Fibroblast of villous mesenchyme (primary cell): ENCODE measurements at regions not wholly inside any gene's neighbourhood (a gene's known extent, or its start where the extent isn't known, plus 50 kb on each side); places are given as distances from the start of the nearest gene placed in this dataset.

ENCODE experiments used
- DNase-seq: peaks from one replicate; pipeline ENCODE4 v3.0.0-alpha.2; 2010; ENCODE audit warnings: low read depth
- H3K4me3 ChIP-seq: 2 replicates; pipeline ENCODE4 v1.5.1; 2011; ENCODE audit warnings: low read depth, mild to moderate bottlenecking, low read length
- TF ChIP-seq, protein P1 (sequence below): IDR thresholded peaks from 2 replicates; pipeline ENCODE4 v1.5.1; 2012; ENCODE audit warnings: low read depth, mild to moderate bottlenecking, low read length; ENCODE audit not compliant: insufficient read depth

- no peak overlapping the region for H3K4me3 ChIP-seq
- DNase-seq = no peak
- TF ChIP-seq, protein P1, sequence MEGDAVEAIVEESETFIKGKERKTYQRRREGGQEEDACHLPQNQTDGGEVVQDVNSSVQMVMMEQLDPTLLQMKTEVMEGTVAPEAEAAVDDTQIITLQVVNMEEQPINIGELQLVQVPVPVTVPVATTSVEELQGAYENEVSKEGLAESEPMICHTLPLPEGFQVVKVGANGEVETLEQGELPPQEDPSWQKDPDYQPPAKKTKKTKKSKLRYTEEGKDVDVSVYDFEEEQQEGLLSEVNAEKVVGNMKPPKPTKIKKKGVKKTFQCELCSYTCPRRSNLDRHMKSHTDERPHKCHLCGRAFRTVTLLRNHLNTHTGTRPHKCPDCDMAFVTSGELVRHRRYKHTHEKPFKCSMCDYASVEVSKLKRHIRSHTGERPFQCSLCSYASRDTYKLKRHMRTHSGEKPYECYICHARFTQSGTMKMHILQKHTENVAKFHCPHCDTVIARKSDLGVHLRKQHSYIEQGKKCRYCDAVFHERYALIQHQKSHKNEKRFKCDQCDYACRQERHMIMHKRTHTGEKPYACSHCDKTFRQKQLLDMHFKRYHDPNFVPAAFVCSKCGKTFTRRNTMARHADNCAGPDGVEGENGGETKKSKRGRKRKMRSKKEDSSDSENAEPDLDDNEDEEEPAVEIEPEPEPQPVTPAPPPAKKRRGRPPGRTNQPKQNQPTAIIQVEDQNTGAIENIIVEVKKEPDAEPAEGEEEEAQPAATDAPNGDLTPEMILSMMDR = no peak
These were observed 355.5 kb downstream of the GLRX3 start for GRCh38 chr10:130491693-130492050.

GRCh38 chr10:130492266-130492934 is 356.2 kb downstream of the GLRX3 start:
- no peak overlapping the region for H3K4me3 ChIP-seq
- TF ChIP-seq, protein P1 = no peak
- no peak for DNase-seq

GRCh38 chr10:130493021-130493420 is 356.8 kb downstream of the GLRX3 start:
- no peak overlapping the region for H3K4me3 ChIP-seq
- no peak for DNase-seq
- TF ChIP-seq, protein P1 = no peak

- TF ChIP-seq, protein P1 = no peak
- DNase-seq = no peak
- H3K4me3 ChIP-seq = no peak overlapping the region
These were observed 357.4 kb downstream of the GLRX3 start for GRCh38 chr10:130493446-130494145.

DNA sequence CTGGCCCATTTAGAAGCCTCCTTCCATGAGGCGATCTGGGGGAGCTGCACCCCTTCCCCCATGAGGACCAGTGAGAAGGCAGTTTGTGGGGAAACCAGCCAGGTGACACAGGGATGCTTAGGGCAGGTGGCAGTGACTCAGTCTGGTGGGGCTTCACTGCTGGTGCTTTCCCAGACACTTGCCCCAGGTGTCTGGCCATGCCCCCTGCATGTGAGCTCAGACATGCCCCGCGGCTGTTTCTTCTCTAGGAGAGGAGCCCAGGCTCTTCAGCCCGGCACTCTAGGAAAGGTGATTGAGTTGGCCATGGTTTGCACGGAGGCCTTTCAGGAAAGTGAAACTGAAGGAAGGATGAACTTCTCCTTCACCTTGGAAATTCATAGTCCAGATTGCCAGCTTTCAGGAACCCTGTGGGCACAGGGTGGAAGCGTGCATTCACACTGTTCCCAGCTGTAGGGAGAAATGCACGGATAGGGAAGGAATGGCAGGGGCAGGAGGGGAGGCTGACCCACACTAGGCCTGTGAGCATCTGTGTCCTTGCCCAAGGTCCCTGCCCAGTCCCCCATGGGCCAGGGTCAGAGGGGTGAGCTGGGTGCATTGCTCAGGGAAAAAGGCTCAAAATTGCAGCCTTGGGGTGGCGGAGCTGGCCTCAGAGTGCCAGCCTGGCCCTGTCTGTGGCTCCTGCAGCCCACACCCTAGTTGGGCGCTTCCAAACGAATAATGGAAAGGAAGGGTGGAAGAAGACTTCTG is 359.1 kb downstream of the GLRX3 start:
- DNase-seq = no peak
- no peak overlapping the region for H3K4me3 ChIP-seq
- TF ChIP-seq, protein P1 = no peak

- TF ChIP-seq, protein P1 = no peak
- peak; percentile 0 for DNase-seq
- no peak overlapping the region for H3K4me3 ChIP-seq
These were observed 359.9 kb downstream of the GLRX3 start for GRCh38 chr10:130495891-130496636.
